ENCODE measurements at regions not wholly inside any gene's neighbourhood (a gene's known extent, or its start where the extent isn't known, plus 50 kb on each side); places are given as distances from the start of the nearest gene placed in this dataset.

DNA sequence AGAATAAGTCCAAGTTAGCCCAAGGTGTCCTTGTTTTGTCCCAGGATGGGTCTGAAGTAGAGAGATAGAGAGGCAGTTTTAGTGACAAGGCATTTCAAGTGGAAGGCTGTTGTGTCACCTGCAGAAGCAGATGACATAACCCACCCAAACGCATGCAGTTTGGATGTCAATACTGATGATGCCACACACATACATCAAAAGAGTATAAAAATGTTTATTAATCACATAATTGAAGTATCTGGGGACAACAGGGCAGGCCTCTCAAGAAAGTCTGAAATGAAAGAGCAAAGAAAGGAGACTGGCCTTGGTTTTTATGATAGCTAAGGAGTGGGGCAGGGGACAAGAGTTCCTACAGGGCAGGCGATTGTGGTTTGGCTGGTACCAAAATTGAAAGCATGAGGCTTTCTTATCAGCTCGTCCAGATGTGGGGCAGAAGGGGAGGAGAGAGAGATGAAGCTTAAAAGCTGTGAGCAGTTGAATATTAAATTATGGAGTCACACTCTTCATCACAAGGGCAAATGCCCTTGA is 78.4 kb upstream of the TSPAN8 start (continued):
- TF ChIP-seq, protein P1, sequence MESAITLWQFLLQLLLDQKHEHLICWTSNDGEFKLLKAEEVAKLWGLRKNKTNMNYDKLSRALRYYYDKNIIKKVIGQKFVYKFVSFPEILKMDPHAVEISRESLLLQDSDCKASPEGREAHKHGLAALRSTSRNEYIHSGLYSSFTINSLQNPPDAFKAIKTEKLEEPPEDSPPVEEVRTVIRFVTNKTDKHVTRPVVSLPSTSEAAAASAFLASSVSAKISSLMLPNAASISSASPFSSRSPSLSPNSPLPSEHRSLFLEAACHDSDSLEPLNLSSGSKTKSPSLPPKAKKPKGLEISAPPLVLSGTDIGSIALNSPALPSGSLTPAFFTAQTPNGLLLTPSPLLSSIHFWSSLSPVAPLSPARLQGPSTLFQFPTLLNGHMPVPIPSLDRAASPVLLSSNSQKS (CRISPR knock-in tag; IDR thresholded peaks at IDR 0.05) = no peak
- TF ChIP-seq NR1H2 (CRISPR knock-in tag; IDR thresholded peaks at IDR 0.05) = no peak
- TF ChIP-seq, protein P2, sequence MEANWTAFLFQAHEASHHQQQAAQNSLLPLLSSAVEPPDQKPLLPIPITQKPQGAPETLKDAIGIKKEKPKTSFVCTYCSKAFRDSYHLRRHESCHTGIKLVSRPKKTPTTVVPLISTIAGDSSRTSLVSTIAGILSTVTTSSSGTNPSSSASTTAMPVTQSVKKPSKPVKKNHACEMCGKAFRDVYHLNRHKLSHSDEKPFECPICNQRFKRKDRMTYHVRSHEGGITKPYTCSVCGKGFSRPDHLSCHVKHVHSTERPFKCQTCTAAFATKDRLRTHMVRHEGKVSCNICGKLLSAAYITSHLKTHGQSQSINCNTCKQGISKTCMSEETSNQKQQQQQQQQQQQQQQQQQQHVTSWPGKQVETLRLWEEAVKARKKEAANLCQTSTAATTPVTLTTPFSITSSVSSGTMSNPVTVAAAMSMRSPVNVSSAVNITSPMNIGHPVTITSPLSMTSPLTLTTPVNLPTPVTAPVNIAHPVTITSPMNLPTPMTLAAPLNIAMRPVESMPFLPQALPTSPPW (CRISPR knock-in tag; IDR thresholded peaks at IDR 0.05) = peak; percentile 69
- TF ChIP-seq BACH1 (tag; IDR thresholded peaks at IDR 0.05) = peak; percentile 71; the same call in 1 of the 2 replicates
- 0 out of 2 replicates have a peak, but pooled peaks have one; percentile 14 for TF ChIP-seq DMBX1 (CRISPR knock-in tag; IDR thresholded peaks at IDR 0.05; ENCODE audit: borderline replicate concordance)
- TF ChIP-seq KDM1A (IDR thresholded peaks at IDR 0.05) = peak; percentile 50 to 52; a peak in 3 of 4 replicates
- peak; percentile 78 for TF ChIP-seq NFIC (IDR thresholded peaks at IDR 0.05)
- TF ChIP-seq RBBP5 (IDR thresholded peaks at IDR 0.05; ENCODE audit: borderline replicate concordance, insufficient read depth, low read length, poor library complexity, severe bottlenecking) = peak; percentile 68
- no peak for TF ChIP-seq MED1 (CRISPR knock-in tag; IDR thresholded peaks at IDR 0.05; ENCODE audit: borderline replicate concordance)
- TF ChIP-seq ESRRA (IDR thresholded peaks at IDR 0.05; ENCODE audit: borderline replicate concordance, low read depth) = peak; percentile 65; the same call in 1 of the 2 replicates
- peak; percentile 88 for TF ChIP-seq LEF1 (IDR thresholded peaks at IDR 0.05)
- TF ChIP-seq RBM25 (IDR thresholded peaks at IDR 0.05; ENCODE audit: low read depth, low read length, severe bottlenecking) = no peak
- TF ChIP-seq CBX3 (IDR thresholded peaks at IDR 0.05; ENCODE audit: borderline replicate concordance in 1 of 2, low read length in 2 of 2) = peak in 1 of 2 experiments; percentile 65; a peak in 1 of 3 replicates
- TF ChIP-seq CBFB (CRISPR knock-in tag; IDR thresholded peaks at IDR 0.05) = no peak
- TF ChIP-seq BDP1 (IDR thresholded peaks at IDR 0.05; ENCODE audit: insufficient read depth, insufficient read length) = no peak
- TF ChIP-seq TBP (optimal IDR thresholded peaks at IDR 0.05; ENCODE audit: low read depth, low read length) = no peak
- TF ChIP-seq, protein P3, sequence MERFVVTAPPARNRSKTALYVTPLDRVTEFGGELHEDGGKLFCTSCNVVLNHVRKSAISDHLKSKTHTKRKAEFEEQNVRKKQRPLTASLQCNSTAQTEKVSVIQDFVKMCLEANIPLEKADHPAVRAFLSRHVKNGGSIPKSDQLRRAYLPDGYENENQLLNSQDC (CRISPR knock-in tag; IDR thresholded peaks at IDR 0.05) = no peak
- TF ChIP-seq, protein P4, sequence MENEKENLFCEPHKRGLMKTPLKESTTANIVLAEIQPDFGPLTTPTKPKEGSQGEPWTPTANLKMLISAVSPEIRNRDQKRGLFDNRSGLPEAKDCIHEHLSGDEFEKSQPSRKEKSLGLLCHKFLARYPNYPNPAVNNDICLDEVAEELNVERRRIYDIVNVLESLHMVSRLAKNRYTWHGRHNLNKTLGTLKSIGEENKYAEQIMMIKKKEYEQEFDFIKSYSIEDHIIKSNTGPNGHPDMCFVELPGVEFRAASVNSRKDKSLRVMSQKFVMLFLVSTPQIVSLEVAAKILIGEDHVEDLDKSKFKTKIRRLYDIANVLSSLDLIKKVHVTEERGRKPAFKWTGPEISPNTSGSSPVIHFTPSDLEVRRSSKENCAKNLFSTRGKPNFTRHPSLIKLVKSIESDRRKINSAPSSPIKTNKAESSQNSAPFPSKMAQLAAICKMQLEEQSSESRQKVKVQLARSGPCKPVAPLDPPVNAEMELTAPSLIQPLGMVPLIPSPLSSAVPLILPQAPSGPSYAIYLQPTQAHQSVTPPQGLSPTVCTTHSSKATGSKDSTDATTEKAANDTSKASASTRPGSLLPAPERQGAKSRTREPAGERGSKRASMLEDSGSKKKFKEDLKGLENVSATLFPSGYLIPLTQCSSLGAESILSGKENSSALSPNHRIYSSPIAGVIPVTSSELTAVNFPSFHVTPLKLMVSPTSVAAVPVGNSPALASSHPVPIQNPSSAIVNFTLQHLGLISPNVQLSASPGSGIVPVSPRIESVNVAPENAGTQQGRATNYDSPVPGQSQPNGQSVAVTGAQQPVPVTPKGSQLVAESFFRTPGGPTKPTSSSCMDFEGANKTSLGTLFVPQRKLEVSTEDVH (IDR thresholded peaks at IDR 0.05; ENCODE audit: low read depth, partially characterized antibody) = no peak
- TF ChIP-seq, protein P5, sequence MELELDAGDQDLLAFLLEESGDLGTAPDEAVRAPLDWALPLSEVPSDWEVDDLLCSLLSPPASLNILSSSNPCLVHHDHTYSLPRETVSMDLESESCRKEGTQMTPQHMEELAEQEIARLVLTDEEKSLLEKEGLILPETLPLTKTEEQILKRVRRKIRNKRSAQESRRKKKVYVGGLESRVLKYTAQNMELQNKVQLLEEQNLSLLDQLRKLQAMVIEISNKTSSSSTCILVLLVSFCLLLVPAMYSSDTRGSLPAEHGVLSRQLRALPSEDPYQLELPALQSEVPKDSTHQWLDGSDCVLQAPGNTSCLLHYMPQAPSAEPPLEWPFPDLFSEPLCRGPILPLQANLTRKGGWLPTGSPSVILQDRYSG (tag; conservative IDR thresholded peaks at IDR 0.05; ENCODE audit: low read depth) = 0 out of 2 replicates have a peak, but pooled peaks have one; percentile 13
